ENCODE measurements at regions not wholly inside any gene's neighbourhood (a gene's known extent, or its start where the extent isn't known, plus 50 kb on each side); places are given as distances from the start of the nearest gene placed in this dataset.

DNA sequence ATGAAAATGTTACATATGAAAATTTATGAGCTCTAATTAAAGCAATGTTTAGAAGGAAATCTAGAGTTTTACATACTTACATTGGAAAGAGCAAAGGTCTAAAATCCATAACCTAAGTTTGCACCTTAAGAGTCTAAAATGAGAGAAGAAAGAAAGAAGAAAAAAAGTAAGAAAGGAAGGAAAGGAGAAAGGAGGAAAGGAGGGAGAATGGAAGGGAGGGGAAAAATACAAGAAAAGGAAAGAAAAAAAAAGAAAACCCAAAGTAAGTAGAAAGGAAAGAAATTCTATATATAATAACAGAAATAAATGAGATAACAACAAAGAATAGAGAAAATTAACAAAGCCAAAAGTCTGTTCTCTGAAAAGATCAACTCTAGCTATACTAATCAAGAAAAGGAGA, 122.6 kb downstream of the BCL2L11 start:
- no peak for TF ChIP-seq EP300 (IDR thresholded peaks at IDR 0.05; ENCODE audit: borderline replicate concordance)
- TF ChIP-seq, protein P1, sequence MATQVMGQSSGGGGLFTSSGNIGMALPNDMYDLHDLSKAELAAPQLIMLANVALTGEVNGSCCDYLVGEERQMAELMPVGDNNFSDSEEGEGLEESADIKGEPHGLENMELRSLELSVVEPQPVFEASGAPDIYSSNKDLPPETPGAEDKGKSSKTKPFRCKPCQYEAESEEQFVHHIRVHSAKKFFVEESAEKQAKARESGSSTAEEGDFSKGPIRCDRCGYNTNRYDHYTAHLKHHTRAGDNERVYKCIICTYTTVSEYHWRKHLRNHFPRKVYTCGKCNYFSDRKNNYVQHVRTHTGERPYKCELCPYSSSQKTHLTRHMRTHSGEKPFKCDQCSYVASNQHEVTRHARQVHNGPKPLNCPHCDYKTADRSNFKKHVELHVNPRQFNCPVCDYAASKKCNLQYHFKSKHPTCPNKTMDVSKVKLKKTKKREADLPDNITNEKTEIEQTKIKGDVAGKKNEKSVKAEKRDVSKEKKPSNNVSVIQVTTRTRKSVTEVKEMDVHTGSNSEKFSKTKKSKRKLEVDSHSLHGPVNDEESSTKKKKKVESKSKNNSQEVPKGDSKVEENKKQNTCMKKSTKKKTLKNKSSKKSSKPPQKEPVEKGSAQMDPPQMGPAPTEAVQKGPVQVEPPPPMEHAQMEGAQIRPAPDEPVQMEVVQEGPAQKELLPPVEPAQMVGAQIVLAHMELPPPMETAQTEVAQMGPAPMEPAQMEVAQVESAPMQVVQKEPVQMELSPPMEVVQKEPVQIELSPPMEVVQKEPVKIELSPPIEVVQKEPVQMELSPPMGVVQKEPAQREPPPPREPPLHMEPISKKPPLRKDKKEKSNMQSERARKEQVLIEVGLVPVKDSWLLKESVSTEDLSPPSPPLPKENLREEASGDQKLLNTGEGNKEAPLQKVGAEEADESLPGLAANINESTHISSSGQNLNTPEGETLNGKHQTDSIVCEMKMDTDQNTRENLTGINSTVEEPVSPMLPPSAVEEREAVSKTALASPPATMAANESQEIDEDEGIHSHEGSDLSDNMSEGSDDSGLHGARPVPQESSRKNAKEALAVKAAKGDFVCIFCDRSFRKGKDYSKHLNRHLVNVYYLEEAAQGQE (IDR thresholded peaks at IDR 0.05; ENCODE audit: low read depth), result no peak
- TF ChIP-seq, protein P2, sequence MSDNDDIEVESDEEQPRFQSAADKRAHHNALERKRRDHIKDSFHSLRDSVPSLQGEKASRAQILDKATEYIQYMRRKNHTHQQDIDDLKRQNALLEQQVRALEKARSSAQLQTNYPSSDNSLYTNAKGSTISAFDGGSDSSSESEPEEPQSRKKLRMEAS (IDR thresholded peaks at IDR 0.05), result no peak
- TF ChIP-seq FOXM1 (IDR thresholded peaks at IDR 0.05; ENCODE audit: borderline replicate concordance, low read depth), result no peak
- no peak for TF ChIP-seq TEAD4 (IDR thresholded peaks at IDR 0.05)
- no peak for TF ChIP-seq TAF1 (IDR thresholded peaks at IDR 0.05; ENCODE audit: low read depth)
- TF ChIP-seq CEBPB (IDR thresholded peaks at IDR 0.05), result no peak
- TF ChIP-seq CREB1 (IDR thresholded peaks at IDR 0.05; ENCODE audit: low read depth), result no peak
- TF ChIP-seq EGR1 (IDR thresholded peaks at IDR 0.05), result no peak
- TF ChIP-seq, protein P3, sequence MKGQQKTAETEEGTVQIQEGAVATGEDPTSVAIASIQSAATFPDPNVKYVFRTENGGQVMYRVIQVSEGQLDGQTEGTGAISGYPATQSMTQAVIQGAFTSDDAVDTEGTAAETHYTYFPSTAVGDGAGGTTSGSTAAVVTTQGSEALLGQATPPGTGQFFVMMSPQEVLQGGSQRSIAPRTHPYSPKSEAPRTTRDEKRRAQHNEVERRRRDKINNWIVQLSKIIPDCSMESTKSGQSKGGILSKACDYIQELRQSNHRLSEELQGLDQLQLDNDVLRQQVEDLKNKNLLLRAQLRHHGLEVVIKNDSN (IDR thresholded peaks at IDR 0.05), result no peak
- no peak for TF ChIP-seq YY1 (IDR thresholded peaks at IDR 0.05; ENCODE audit: low read depth)
- TF ChIP-seq RAD21 (IDR thresholded peaks at IDR 0.05; ENCODE audit: low read depth), result no peak

All from Ishikawa (cell line).